NB4 (cell line): ENCODE measurements at regions not wholly inside any gene's neighbourhood (a gene's known extent, or its start where the extent isn't known, plus 50 kb on each side); places are given as distances from the start of the nearest gene placed in this dataset.

Experiments used
- POLR2A ChIP-seq: IDR thresholded peaks from 2 replicates; pipeline ENCODE4 v1.6.1; 2011; ENCODE audit warnings: mild to moderate bottlenecking; ENCODE audit not compliant: insufficient read length; ENCODE audit errors: extremely low read depth
- TF ChIP-seq, protein P1 (sequence below): IDR thresholded peaks from one replicate; pipeline ENCODE4 v1.5.1; 2012; ENCODE audit warnings: low read depth, low read length

DNA sequence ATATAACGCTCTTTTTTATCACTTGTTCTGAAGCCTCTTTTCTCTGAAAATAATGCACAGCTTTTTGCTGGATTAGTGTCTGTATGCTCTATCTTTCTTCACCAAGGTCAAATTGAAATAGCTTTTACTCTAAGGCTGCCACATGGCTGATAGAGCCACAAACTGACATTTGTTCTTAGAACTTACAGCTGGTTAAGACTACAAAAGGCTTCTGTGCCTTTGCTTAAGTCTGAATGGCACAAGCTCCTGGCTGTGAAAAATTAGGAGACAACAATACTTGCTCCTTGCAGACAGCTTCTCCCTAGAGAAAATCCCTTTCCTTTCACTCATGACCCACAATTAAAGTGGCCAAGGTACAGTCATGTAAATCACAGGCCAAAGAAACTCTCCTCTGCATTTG lies 515.3 kb downstream of the DSC3 start:
- TF ChIP-seq, protein P1, sequence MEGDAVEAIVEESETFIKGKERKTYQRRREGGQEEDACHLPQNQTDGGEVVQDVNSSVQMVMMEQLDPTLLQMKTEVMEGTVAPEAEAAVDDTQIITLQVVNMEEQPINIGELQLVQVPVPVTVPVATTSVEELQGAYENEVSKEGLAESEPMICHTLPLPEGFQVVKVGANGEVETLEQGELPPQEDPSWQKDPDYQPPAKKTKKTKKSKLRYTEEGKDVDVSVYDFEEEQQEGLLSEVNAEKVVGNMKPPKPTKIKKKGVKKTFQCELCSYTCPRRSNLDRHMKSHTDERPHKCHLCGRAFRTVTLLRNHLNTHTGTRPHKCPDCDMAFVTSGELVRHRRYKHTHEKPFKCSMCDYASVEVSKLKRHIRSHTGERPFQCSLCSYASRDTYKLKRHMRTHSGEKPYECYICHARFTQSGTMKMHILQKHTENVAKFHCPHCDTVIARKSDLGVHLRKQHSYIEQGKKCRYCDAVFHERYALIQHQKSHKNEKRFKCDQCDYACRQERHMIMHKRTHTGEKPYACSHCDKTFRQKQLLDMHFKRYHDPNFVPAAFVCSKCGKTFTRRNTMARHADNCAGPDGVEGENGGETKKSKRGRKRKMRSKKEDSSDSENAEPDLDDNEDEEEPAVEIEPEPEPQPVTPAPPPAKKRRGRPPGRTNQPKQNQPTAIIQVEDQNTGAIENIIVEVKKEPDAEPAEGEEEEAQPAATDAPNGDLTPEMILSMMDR: no peak
- TF ChIP-seq POLR2A: no peak
